ENCODE measurements at regions not wholly inside any gene's neighbourhood (a gene's known extent, or its start where the extent isn't known, plus 50 kb on each side); places are given as distances from the start of the nearest gene placed in this dataset.

DNA sequence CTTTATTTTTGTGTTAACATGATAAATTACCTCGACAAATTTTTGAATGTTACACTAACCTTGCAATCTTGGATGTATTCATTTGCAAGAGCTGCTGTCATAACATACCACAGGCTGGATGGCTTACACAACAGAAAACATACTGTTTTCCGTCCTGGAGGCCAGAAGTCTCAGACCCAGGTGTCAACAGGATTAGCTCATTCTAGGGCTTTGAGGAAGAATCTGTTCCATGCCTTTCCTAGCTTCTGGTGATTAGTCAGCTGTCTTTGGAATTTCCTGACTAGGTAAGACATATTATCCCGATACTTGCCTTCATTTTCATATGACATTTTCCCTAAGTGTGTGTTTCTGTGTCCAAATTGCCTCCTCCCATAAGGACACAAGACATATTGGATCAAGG, 188.6 kb upstream of the CDH19 start:
- Mint-ChIP-seq H3K27ac (no peak overlapping the region), H3K4me3 (no peak overlapping the region), H3K27me3 (ENCODE audit: insufficient read depth, low read depth) (no peaks in the 10 kb centered on the region), H3K36me3 (no peaks in the 10 kb centered on the region), H3K9me3 (no peaks in the 10 kb centered on the region), H3K4me1 (no peaks in the 10 kb centered on the region)
- no peaks in the 10 kb centered on the region for H3K9me3 ChIP-seq (ENCODE audit: low read depth)
- no peaks in the 10 kb centered on the region for H3K36me3 ChIP-seq
- no peaks in the 10 kb centered on the region for H3K27me3 ChIP-seq
- H3K4me3 ChIP-seq, result no peak overlapping the region
- H3K4me2 ChIP-seq, result no peak overlapping the region
- H2AFZ ChIP-seq (replicated peaks), result no peak overlapping the region
- no peaks in the 10 kb centered on the region for H3K79me2 ChIP-seq (ENCODE audit: low read depth)
- no peak overlapping the region for H3K9ac ChIP-seq
- DNase-seq (ENCODE audit: low spot score), result no peak
- no peaks in the 10 kb centered on the region for H3K4me1 ChIP-seq
- TF ChIP-seq, protein P1, sequence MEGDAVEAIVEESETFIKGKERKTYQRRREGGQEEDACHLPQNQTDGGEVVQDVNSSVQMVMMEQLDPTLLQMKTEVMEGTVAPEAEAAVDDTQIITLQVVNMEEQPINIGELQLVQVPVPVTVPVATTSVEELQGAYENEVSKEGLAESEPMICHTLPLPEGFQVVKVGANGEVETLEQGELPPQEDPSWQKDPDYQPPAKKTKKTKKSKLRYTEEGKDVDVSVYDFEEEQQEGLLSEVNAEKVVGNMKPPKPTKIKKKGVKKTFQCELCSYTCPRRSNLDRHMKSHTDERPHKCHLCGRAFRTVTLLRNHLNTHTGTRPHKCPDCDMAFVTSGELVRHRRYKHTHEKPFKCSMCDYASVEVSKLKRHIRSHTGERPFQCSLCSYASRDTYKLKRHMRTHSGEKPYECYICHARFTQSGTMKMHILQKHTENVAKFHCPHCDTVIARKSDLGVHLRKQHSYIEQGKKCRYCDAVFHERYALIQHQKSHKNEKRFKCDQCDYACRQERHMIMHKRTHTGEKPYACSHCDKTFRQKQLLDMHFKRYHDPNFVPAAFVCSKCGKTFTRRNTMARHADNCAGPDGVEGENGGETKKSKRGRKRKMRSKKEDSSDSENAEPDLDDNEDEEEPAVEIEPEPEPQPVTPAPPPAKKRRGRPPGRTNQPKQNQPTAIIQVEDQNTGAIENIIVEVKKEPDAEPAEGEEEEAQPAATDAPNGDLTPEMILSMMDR (IDR thresholded peaks at IDR 0.05), result no peak
- TF ChIP-seq EZH2phosphoT487 (IDR thresholded peaks at IDR 0.05), result no peak
- TF ChIP-seq EZH2 (IDR thresholded peaks at IDR 0.05), result no peak
- no peaks in the 10 kb centered on the region for H3F3A ChIP-seq (ENCODE audit: low read depth)
- no peak overlapping the region for H3K27ac ChIP-seq
- no peaks in the 10 kb centered on the region for H4K20me1 ChIP-seq (ENCODE audit: low read depth)

DNA sequence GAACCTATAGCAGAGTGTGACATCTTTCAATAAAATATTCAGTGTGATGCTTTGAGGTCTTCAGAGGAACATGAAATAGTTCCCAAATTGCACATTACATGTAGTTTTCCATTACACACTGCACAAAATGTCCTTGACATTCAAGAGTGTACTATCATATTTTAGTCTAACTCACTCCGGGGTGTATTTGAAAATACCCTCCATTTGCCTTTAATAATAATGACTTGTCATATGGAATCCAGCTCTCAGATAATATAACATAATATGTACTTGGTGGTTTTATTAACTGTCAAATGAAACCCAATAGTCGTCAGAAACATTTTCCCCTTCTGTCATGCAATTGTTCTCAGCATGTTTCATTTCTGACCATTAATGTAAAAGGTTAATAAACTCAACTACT, 176.7 kb upstream of the CDH19 start:
- Mint-ChIP-seq H3K36me3 (no peaks in the 10 kb centered on the region), H3K27me3 (ENCODE audit: insufficient read depth, low read depth) (no peaks in the 10 kb centered on the region), H3K4me1 (no peaks in the 10 kb centered on the region), H3K27ac (no peak overlapping the region), H3K9me3 (no peaks in the 10 kb centered on the region), H3K4me3 (no peak overlapping the region)
- H3K4me1 ChIP-seq, result no peaks in the 10 kb centered on the region
- no peak overlapping the region for H2AFZ ChIP-seq (replicated peaks)
- TF ChIP-seq EZH2 (IDR thresholded peaks at IDR 0.05), result no peak
- TF ChIP-seq, protein P1 (IDR thresholded peaks at IDR 0.05), result no peak
- no peak for TF ChIP-seq EZH2phosphoT487 (IDR thresholded peaks at IDR 0.05)
- no peaks in the 10 kb centered on the region for H3K27me3 ChIP-seq
- H3K27ac ChIP-seq, result no peak overlapping the region
- no peaks in the 10 kb centered on the region for H3F3A ChIP-seq (ENCODE audit: low read depth)
- no peak overlapping the region for H3K4me3 ChIP-seq
- H4K20me1 ChIP-seq (ENCODE audit: low read depth), result no peaks in the 10 kb centered on the region
- no peaks in the 10 kb centered on the region for H3K79me2 ChIP-seq (ENCODE audit: low read depth)
- H3K36me3 ChIP-seq, result no peaks in the 10 kb centered on the region
- DNase-seq (ENCODE audit: low spot score), result no peak
- no peaks in the 10 kb centered on the region for H3K9me3 ChIP-seq (ENCODE audit: low read depth)
- no peak overlapping the region for H3K4me2 ChIP-seq
- H3K9ac ChIP-seq, result no peak overlapping the region

DNA sequence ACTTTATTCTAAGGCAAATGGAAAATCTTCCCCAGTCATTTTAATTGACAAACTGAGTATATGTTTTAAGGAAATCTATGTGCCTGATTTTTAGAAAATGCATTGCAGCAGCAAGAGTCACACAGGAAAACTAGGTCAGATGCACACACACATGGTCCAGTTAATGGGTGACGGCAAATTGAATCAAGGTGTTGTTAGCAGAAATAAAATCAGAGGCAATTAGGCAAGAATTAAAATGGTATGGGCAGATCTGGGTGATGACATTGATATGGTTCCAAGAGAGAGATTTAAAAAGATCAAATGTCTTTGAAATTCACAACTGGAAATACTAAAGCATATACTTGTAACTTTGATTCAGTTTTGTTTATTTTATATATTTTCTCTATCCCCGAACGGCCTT, 174.2 kb upstream of the CDH19 start:
- H3K4me1 ChIP-seq, result no peaks in the 10 kb centered on the region
- Mint-ChIP-seq H3K4me1 (no peaks in the 10 kb centered on the region), H3K9me3 (no peaks in the 10 kb centered on the region), H3K27ac (no peak overlapping the region), H3K27me3 (ENCODE audit: insufficient read depth, low read depth) (no peaks in the 10 kb centered on the region), H3K4me3 (no peak overlapping the region), H3K36me3 (no peaks in the 10 kb centered on the region)
- H3K79me2 ChIP-seq (ENCODE audit: low read depth), result no peaks in the 10 kb centered on the region
- no peaks in the 10 kb centered on the region for H3F3A ChIP-seq (ENCODE audit: low read depth)
- no peak overlapping the region for H3K4me3 ChIP-seq
- no peaks in the 10 kb centered on the region for H3K27me3 ChIP-seq
- H3K9me3 ChIP-seq (ENCODE audit: low read depth), result no peaks in the 10 kb centered on the region
- H4K20me1 ChIP-seq (ENCODE audit: low read depth), result no peaks in the 10 kb centered on the region
- no peaks in the 10 kb centered on the region for H3K36me3 ChIP-seq
- DNase-seq (ENCODE audit: low spot score), result no peak
- H2AFZ ChIP-seq (replicated peaks), result no peak overlapping the region
- no peak overlapping the region for H3K4me2 ChIP-seq
- H3K27ac ChIP-seq, result no peak overlapping the region
- TF ChIP-seq, protein P1 (IDR thresholded peaks at IDR 0.05), result no peak
- TF ChIP-seq EZH2 (IDR thresholded peaks at IDR 0.05), result no peak
- TF ChIP-seq EZH2phosphoT487 (IDR thresholded peaks at IDR 0.05), result no peak
- no peak overlapping the region for H3K9ac ChIP-seq

DNA sequence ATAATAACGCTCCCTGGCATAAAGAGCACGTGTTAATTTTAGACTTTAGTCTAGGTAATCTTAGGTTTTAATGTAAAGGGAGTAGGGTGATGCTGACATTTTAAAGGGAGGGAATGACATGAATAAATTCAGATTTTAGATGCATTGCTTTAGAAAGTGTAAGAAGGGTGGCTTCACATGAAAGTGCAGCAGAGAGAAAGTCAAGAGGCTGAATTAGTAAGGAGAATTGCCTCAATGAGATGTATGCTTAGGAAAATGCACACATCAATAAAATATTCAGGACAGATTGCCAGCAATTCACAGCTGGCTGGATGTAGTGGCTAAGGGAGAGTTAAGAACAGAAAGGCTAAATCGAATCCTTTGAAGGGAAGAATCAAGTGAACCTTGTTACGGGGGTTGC, 165.5 kb upstream of the CDH19 start:
- TF ChIP-seq EZH2phosphoT487 (IDR thresholded peaks at IDR 0.05) (no peak), EZH2 (IDR thresholded peaks at IDR 0.05) (no peak)
- TF ChIP-seq, protein P1 (IDR thresholded peaks at IDR 0.05), result no peak
- H3K36me3 Mint-ChIP-seq, result no peaks in the 10 kb centered on the region
- no peaks in the 10 kb centered on the region for H3K4me1 Mint-ChIP-seq
- Histone ChIP-seq H3K27ac (no peak overlapping the region), H3K4me3 (no peak overlapping the region), H4K20me1 (ENCODE audit: low read depth) (no peaks in the 10 kb centered on the region), H3K36me3 (no peaks in the 10 kb centered on the region), H2AFZ (replicated peaks) (no peak overlapping the region), H3K9me3 (ENCODE audit: low read depth) (no peaks in the 10 kb centered on the region), H3K79me2 (ENCODE audit: low read depth) (no peaks in the 10 kb centered on the region), H3K4me1 (no peaks in the 10 kb centered on the region), H3K27me3 (no peaks in the 10 kb centered on the region), H3F3A (ENCODE audit: low read depth) (no peaks in the 10 kb centered on the region), H3K4me2 (no peak overlapping the region), H3K9ac (no peak overlapping the region)
- H3K4me3 Mint-ChIP-seq, result no peak overlapping the region
- H3K27me3 Mint-ChIP-seq (ENCODE audit: insufficient read depth, low read depth), result no peaks in the 10 kb centered on the region
- no peak for DNase-seq (ENCODE audit: low spot score)
- no peak overlapping the region for H3K27ac Mint-ChIP-seq
- no peaks in the 10 kb centered on the region for H3K9me3 Mint-ChIP-seq
